ENCODE measurements at regions not wholly inside any gene's neighbourhood (a gene's known extent, or its start where the extent isn't known, plus 50 kb on each side); places are given as distances from the start of the nearest gene placed in this dataset.

GRCh38 chr5:57063773-57064172 is 110.1 kb upstream of the GPBP1 start:
- H3K9ac ChIP-seq (ENCODE audit: insufficient read depth, low read length): no peak overlapping the region
- no peaks in the 10 kb centered on the region for H3K4me1 ChIP-seq (ENCODE audit: control insufficient read depth, extremely low read depth, insufficient read depth, low read length)
- no peak overlapping the region for H2AFZ ChIP-seq (ENCODE audit: low read length)
- H3K27ac ChIP-seq (ENCODE audit: insufficient read depth, low read length): no peak overlapping the region
- no peak overlapping the region for H3K4me2 ChIP-seq (ENCODE audit: extremely low read depth, insufficient read depth, low read length)
- H3K9me3 ChIP-seq (ENCODE audit: control insufficient read depth, insufficient read depth, low read depth, low read length): no peaks in the 10 kb centered on the region
- H3K27me3 ChIP-seq (ENCODE audit: control insufficient read depth, insufficient read depth, low read length): no peaks in the 10 kb centered on the region
- no peak for DNase-seq (ENCODE audit: low read depth in 2 of 2)
- H3K4me3 ChIP-seq (replicated peaks in 1 of 4; ENCODE audit: control extremely low read depth in 1 of 4, insufficient read depth in 1 of 4, low read depth in 3 of 4, low read length in 4 of 4): no peak overlapping the region
- H3K79me2 ChIP-seq (ENCODE audit: control insufficient read depth, insufficient read depth, low read length): no peaks in the 10 kb centered on the region
- no peaks in the 10 kb centered on the region for H3K36me3 ChIP-seq (ENCODE audit: control insufficient read depth, insufficient read depth, low read length)
- H4K20me1 ChIP-seq (ENCODE audit: control insufficient read depth, extremely low read depth, insufficient read depth, low read length): no peaks in the 10 kb centered on the region
- no peak for TF ChIP-seq CTCF (conservative IDR thresholded peaks at IDR 0.05 in 1 of 2, IDR thresholded peaks at IDR 0.05 in 1 of 2; ENCODE audit: low read depth in 1 of 2, low read length in 2 of 2)
- TF ChIP-seq EZH2 (IDR thresholded peaks at IDR 0.05; ENCODE audit: low read length, missing control alignments): no peak

GRCh38 chr5:57066924-57067596 is 106.8 kb upstream of the GPBP1 start:
- no peak overlapping the region for H2AFZ ChIP-seq (ENCODE audit: low read length)
- no peaks in the 10 kb centered on the region for H3K9me3 ChIP-seq (ENCODE audit: control insufficient read depth, insufficient read depth, low read depth, low read length)

GRCh38 chr5:57067597-57067924 is 106.3 kb upstream of the GPBP1 start:
- TF ChIP-seq EZH2 (IDR thresholded peaks at IDR 0.05; ENCODE audit: low read length, missing control alignments): no peak
- no peak for TF ChIP-seq CTCF (conservative IDR thresholded peaks at IDR 0.05 in 1 of 2, IDR thresholded peaks at IDR 0.05 in 1 of 2; ENCODE audit: low read depth in 1 of 2, low read length in 2 of 2)
- Histone ChIP-seq H2AFZ (ENCODE audit: low read length) (no peak overlapping the region), H3K27me3 (ENCODE audit: control insufficient read depth, insufficient read depth, low read length) (no peaks in the 10 kb centered on the region), H3K27ac (ENCODE audit: insufficient read depth, low read length) (no peak overlapping the region), H3K79me2 (ENCODE audit: control insufficient read depth, insufficient read depth, low read length) (no peaks in the 10 kb centered on the region), H3K4me2 (ENCODE audit: extremely low read depth, insufficient read depth, low read length) (no peak overlapping the region), H4K20me1 (ENCODE audit: control insufficient read depth, extremely low read depth, insufficient read depth, low read length) (no peaks in the 10 kb centered on the region), H3K9ac (ENCODE audit: insufficient read depth, low read length) (no peak overlapping the region), H3K36me3 (ENCODE audit: control insufficient read depth, insufficient read depth, low read length) (no peaks in the 10 kb centered on the region), H3K9me3 (ENCODE audit: control insufficient read depth, insufficient read depth, low read depth, low read length) (no peaks in the 10 kb centered on the region), H3K4me3 (replicated peaks in 1 of 4; ENCODE audit: control extremely low read depth in 1 of 4, insufficient read depth in 1 of 4, low read depth in 3 of 4, low read length in 4 of 4) (no peak overlapping the region), H3K4me1 (ENCODE audit: control insufficient read depth, extremely low read depth, insufficient read depth, low read length) (no peaks in the 10 kb centered on the region)
- peak; percentile 15 to 34 for DNase-seq (ENCODE audit: low read depth in 2 of 2)

More at GRCh38 chr5:57066924-57067596, 106.8 kb upstream of the GPBP1 start:
- TF ChIP-seq EZH2 (IDR thresholded peaks at IDR 0.05; ENCODE audit: low read length, missing control alignments) (no peak), CTCF (conservative IDR thresholded peaks at IDR 0.05 in 1 of 2, IDR thresholded peaks at IDR 0.05 in 1 of 2; ENCODE audit: low read depth in 1 of 2, low read length in 2 of 2) (no peak)
- Histone ChIP-seq H3K4me1 (ENCODE audit: control insufficient read depth, extremely low read depth, insufficient read depth, low read length) (no peaks in the 10 kb centered on the region), H3K36me3 (ENCODE audit: control insufficient read depth, insufficient read depth, low read length) (no peaks in the 10 kb centered on the region), H3K4me3 (replicated peaks in 1 of 4; ENCODE audit: control extremely low read depth in 1 of 4, insufficient read depth in 1 of 4, low read depth in 3 of 4, low read length in 4 of 4) (no peak overlapping the region), H3K27ac (ENCODE audit: insufficient read depth, low read length) (no peak overlapping the region), H3K79me2 (ENCODE audit: control insufficient read depth, insufficient read depth, low read length) (no peaks in the 10 kb centered on the region), H4K20me1 (ENCODE audit: control insufficient read depth, extremely low read depth, insufficient read depth, low read length) (no peaks in the 10 kb centered on the region), H3K4me2 (ENCODE audit: extremely low read depth, insufficient read depth, low read length) (no peak overlapping the region), H3K9ac (ENCODE audit: insufficient read depth, low read length) (no peak overlapping the region), H3K27me3 (ENCODE audit: control insufficient read depth, insufficient read depth, low read length) (no peaks in the 10 kb centered on the region)
- DNase-seq (ENCODE audit: low read depth in 2 of 2): no peak
